Femur (tissue), 1 donor: ENCODE measurements at regions not wholly inside any gene's neighbourhood (a gene's known extent, or its start where the extent isn't known, plus 50 kb on each side); places are given as distances from the start of the nearest gene placed in this dataset.
A peak's percentile ranks its signal among the peaks of the same experiment; 100 is the strongest.
"Not testable (repeated sequence)": the region's sequence is repeated elsewhere in the genome, so short reads cannot be mapped to it uniquely, and the experiment has no call there.

ENCODE experiments used
- DNase-seq: peaks from one replicate; pipeline ENCODE4 v3.0.0-alpha.2; 2017

DNA sequence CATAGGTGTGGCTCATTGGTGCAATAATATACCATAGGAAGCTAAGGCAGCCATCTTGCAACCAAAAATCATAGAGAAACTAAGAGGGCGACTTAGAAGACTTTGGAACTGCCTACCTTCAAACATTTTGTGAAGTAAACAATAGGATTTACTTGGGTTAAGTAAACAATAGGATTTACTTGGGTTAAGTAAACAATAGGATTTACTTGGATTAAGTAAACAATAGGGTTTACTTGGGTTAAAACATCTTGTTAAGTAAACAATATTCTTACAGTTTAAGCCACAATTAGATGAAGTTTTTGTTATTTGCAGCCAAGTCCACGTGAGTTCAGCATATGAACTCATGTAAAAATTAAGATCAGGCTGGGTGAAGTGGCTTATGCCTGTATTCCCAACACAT lies 722.4 kb upstream of the AUTS2 start:
- no peak for DNase-seq

DNA sequence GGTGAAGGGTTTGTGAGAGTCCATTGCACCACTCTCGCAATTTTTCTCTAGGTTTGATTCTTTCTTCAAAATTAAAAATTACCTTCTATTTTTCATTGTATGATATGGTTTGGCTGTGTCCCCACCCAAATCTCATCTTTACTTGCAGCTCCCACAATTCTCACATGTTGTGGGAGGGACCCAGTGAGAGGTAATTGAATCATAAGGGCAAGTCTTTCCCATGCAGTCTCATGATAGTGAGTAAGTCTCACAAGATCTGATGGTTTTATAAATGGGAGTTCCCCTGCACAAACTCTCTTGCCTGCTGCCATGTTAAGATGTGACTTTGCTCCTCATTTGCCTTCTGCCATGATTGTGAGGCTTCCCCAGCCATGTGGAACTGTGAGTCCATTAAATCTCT lies 711.2 kb upstream of the AUTS2 start:
- not testable (repeated sequence) for DNase-seq

DNA sequence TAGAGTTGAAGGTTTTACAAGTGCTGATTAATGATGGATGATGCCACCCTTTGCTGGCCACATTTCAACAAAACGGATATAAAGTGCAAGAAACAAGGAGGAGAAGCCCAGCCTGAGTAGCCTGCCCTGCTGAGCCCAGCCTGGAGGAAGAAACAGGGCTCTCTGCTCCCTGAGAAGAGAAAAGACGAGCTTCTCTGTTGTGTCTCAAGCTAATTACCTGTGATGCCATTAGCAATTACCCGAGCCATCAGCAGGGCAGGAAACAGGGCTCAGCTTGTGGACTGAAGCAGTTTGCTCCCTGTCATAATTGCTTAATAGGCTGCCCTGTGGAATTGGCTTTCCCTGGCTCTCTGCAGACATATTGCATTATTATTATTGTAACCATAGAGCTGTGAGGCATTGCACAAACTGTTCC lies 709.3 kb upstream of the AUTS2 start:
- DNase-seq = no peak

DNA sequence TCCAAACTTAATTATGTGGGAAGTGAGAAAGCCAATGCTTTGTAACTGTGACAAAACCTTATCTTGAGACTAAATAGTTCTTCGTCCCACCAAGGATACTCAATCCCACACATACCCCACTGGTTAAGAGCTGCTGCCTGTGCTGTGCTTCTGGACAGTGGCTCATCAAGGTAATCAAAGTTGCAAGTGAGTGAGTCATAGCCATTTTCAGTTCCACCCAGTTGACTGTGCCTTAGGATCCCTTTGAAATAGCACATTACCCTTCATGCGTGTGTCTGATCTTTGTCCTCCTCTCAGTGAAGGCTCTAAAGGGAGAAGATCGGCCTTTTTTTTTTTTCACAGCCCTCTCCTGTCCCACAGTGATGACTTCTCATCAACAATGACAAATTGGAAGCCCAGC lies 706.0 kb upstream of the AUTS2 start:
- DNase-seq = no peak

DNA sequence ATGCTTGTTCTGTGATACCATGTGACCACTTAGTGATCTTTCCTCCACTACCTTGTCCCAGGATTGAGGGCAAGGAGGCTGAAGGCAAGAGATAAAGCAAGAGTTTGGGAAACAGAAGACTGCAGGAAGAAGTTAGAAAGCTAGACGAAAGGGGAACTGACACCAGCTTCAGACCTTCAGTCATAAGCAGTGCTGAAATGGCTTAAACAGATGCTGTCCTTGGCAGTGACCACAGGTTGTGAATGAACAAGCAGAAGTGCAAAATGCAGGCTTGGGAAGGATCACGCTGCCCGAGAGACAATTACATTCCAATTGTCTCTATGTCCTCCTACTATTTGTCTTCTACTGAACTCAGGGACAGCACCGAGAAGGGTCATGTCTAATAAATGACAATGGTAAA lies 704.9 kb upstream of the AUTS2 start:
- peak; percentile 76 for DNase-seq

DNA sequence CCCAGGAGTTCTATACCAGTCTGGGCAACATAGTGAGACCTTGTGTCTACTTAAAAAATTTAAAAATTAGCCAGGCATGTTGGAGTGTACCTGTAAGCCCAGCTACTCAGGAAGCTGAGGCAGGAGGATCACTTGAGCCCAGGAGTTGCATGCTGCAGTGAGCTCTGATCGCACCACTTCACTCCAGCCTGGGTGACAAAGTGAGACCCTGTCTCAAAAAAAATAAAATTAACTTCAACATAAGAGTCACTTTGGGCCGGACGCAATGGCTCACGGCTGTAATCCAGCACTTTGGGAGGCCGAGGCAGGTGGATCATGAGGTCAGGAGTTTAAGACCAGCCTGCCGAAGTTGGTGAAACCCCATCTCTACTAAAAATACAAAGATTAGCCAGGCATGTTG lies 699.1 kb upstream of the AUTS2 start:
- DNase-seq = not testable (repeated sequence)

DNA sequence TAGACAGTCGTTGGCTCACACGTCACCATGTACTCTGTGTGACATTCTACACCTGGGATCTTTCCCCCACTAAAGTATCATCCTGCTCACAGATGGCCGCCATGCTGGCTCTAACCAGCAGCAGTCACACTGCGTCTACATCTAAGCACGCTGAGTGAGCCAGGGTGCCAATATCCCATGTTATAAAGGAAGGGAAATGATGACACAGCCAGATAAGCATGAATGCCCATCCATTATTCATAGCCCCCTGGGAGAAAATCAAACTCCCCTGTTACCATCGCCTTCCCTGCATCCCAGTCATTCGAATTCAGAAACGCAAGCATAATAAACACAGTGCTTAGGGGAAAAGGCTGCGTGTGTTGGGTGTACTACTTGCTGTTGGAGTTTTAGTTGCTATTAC lies 698.2 kb upstream of the AUTS2 start:
- no peak for DNase-seq

DNA sequence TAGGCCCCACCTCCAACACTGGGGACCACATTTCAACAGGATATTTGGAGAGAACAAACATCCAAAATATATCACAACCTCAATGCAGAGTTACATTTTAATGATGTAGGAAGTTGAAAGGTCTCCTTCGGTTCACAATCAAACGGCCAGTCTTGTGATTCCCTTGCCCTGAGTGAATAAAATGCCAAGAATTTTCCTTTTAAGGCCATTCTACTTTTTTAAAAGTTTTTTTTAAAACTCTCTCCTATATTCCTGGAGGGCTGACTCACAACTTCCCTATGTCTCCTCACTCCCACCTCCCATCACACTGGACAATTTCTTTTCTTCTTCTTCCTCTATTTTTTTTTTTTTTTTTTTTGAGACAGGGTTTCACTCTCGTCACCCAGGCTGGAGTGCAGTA lies 693.6 kb upstream of the AUTS2 start:
- no peak for DNase-seq

DNA sequence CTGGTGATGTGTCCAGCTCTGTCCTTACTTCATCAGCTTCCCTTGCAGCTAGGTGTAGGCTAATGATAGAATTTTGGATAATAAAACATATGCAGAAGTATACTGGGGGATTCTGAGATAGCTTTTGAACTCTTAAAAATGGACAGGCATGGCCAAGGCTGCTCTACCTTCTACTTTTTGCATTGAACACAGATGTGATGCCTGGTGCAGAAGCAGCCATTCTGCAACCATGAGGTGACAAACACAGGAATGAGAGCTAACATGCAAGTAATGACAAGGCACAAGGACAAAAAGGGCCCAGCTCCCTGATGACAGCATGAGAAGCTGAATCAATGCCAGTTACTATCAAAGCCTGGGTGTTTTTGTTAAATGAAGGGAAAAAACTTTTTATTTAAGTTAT lies 686.5 kb upstream of the AUTS2 start:
- DNase-seq = no peak

DNA sequence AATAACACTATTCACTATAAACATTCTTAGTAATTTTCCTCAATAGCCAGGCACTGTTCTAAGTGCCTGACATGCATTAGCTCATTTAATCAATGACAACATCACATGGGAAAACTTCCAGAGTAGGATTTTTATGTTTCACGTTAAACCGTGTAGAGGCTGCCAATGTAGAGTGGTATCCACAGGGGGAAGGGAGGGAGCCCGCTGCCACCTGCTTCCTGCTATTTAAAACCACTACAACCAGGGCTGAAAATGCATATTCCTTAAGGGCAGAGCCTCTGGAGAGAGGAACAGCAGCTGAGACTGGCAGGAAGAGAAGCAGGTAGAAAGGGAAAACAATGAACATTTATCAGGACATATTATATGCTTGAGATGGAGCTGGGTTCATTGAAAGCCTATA lies 684.3 kb upstream of the AUTS2 start:
- DNase-seq = no peak

DNA sequence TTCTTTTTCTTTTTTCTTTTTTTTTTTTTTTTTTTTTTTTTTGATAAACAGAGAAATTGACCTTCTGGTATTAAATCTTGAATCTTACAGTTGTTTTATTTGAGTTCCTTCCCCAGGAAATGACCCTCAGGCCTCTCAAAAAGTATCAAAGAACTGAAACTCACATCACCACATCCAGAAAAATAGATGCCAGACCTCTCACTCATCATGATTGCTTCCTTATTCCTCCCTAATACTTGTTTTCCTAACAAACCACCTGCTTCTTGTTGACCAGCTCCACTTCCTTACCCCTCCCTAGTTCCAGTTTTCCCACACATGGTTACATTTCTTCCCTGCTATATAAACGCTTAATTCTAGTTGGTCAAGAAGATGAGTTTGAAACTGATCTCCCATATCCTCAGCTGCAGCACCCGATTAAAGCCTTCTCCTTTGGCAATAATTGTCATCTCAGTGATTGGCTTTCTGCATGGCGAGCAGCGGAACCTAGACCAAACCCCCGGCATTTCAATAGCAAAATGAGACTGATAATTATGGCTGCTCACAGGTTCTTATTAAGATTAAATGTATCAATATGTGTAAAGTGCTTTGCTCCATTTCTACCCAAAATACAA lies 681.1 kb upstream of the AUTS2 start:
- DNase-seq = no peak

DNA sequence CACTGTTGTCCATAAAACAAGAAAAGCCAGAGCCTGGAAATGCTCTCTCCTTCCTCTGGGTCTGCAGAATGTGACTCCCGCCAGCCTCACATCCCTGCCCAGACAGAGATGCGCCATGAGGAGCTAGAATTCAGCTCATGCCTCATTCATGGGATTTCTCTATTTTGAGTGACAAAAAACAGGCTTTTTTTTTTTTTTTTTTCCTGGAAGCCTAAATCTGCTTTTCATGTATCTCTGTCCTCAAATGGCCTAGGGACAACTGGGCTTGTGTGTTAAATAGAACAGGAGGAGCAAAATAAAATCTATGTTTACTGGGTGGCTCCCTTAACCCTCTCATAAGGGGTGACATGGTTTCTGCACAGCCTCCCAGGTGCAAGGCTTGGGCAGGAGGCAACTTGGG lies 679.7 kb upstream of the AUTS2 start:
- DNase-seq = no peak

DNA sequence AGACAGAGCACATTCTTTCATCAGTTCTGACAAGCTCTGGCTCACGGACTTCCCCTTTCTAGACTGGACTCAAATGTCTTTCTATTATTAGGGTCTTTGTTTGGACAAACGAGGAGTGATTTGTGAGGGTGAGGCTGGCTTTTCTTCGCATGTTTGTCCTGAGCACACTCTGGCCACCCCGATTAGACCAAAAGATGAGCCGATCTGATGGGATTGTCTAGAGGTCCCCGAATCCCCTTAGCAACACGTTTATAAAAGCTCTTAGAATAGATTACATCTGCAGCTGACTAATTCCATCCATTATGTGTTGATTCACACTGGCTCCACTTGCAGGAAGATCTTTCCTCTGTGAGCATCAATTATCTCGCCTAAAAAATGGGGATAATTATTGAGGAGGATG lies 675.4 kb upstream of the AUTS2 start:
- no peak for DNase-seq

DNA sequence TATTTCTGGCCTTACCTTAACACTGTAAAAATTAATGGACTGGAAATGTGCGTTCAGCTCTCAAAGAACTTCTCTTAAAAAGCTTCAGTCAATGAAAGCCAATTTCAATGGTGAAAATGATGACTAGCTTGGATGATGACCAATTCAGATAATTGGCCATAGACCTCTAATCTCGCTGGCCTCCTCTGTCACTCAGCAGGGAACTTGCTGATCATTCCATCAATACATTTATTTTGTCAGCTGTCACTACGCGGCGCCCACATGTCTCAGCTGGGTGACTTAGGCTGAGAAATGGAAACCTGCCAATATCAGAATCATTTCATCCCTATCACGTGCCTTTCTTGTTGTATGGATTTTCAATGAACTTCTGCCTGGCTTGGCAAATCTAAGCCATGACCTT lies 673.0 kb upstream of the AUTS2 start:
- DNase-seq = no peak

DNA sequence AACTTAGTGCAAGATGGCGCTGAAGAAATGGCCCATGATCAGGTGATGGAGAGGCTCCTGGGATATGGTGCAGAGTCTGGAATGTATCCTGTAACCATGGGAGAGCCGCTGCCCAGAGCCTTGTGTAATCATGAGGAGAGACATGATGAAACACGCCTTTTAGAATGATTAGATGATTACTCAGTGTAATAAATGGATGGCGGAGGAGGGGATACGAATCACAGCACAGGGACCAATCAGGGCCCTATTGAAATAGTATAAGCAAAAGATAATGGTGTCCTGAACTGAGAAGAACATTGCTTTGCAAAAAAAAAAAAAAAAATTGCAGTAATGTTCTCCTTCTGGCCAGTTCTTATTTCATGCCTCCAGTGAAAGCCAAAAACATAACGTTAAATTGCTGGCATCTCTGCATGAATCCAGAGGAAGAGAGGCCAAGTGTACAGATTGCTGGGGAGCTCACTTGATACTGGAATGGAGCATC lies 668.5 kb upstream of the AUTS2 start:
- no peak for DNase-seq

DNA sequence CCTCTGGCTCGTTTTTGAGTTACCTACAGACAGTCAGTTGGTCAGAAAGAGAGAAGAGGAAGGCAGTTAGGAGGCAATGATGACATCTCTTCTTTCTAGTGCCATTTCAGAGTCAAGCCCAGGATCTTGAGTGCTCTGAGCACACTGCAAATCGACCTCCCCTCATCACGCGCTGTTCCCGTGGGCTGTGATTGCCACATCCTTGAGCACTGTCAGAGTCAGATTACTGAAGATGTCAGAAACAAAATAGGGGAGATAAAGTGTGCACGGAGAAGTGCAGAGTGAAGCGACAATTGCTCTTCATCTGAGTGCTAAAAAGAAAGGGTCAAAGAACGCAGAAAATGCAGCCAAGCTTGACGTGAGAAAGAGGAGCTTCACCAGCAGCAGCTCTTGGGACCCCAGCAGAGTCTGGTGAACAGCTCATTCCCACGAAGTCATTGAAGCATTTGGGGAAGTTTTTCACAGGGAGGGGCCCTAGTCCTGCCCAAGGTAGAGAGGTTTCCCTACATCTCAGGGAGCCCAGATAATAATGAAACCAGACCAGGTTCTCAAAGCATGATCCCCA lies 661.7 kb upstream of the AUTS2 start:
- no peak for DNase-seq

DNA sequence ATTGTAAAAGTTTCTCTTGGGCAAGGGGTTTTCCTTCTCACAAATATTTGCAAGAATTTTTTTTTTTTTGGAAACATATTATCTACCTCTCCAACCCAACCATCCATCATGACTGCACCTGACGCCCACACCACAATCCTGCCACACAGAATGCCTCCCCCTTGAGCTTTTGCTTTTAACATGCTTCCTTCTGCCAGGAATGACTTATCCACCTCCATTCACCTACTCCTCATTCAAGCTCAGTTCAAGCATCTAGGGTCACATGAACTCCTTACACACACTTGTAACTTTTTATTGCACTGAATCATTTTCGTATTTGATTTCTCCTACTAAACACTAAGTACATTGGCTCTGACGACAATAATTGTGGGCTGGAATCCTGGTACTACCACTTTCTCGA lies 660.1 kb upstream of the AUTS2 start:
- DNase-seq = no peak

DNA sequence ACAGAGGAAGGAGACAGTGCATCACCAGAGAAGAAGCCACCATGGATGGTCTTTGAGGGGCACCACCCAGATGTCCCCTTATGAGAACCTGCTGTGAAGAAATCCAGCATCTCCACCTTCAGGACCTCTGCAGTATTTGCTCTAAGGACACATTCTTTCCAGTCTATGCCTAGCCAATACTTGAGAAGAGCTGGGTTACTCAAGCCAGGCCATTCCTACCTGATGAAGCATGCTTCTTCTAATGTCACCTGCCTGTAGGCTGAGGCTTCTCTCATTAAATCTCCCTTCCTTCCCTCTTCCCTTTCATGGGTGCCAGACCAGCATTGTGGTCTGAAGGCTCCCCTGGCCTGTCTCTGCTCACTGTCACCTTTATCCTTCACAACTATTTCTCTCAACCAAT lies 654.5 kb upstream of the AUTS2 start:
- no peak for DNase-seq

DNA sequence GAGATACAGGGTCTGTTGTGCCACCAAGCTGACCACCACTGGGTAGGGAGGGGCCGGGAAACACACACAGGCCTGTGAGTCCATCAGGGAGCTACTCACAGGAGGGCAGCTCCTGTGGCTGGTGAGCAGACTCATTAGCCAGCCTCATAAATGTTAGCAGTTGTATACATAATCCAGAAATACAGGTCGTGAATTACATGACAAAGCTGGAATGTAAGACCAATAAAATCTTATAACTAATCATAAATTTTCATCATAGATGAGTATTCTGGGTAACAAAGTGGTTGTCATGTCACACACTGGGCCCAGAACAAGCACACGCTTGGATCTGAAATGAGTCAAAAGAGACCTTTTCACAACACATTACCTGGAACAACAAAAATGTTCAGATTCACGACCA lies 642.6 kb upstream of the AUTS2 start:
- DNase-seq = no peak

DNA sequence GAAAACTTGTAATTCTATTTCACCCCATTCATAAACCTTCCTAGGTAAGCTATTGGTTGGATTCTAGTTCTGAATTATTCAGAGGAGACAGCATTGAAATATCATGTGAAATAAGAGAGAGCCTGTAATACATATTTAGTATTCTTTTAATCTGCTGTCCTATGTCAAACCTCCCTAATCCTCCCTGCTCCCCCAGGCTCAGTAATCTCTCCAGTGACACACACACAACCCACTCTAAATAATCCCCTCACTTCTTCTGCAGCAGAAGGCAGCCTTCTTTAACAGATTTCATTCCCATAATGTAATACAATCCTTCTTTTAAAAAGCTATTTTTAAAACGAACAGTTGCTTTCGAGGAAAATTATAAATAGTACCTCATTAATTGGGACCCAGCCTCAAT lies 639.7 kb upstream of the AUTS2 start:
- no peak for DNase-seq

DNA sequence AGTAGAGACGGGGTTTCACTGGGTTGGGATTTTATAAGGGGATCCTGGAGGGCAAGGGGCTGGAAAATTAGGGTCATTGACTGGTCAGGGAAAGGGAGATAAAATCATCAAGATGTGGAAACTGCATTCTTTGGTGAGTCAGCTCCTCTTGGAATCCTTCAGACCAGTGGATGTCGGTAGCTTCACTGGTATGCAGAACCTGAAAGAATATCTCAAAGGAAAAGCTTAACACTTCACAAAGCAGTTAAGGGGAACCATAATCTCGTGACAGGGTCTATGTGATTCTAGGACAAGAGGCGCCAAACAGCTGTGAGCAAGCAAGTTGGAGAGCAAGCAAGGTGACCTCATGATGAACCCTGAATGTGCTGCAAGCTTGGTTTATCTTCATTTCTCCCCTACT lies 634.7 kb upstream of the AUTS2 start:
- DNase-seq = peak; percentile 32

DNA sequence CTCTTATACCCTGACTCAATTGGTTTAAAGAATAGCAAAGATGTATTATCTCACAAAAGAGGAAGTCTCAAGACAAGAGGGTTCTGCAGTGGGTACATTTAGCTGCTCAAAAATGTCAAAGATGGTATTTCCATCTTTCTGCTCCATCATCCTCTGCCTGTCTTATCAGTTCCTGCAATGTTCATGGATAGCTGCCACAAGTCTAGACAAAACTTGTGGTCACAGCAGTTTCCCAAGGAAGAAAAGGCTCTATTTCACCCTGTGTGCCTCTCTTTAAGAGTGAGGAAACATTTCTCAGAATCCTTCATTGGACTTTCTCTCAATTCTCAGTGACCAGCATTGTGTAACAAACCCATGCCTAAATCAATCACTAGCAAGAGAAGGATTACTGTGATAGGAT lies 634.2 kb upstream of the AUTS2 start:
- DNase-seq = no peak

DNA sequence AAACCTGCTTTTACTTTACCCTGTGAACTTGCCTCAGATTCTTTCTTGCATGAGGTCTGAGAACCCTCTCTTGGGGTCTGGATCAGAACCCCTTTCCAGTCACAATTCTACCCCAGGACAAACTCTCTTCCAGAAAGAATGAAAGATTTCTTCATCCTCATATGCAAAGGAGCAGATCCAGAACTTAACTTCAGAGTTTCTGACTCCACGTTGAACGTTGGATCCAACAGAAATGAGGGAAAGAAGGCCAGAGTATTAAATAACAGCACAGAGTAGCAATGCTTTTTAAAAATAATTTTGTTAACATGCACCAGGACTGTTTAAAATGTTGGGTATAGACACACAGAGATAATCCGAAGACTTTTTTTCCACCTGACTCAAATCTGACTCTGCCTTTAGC lies 632.9 kb upstream of the AUTS2 start:
- no peak for DNase-seq

DNA sequence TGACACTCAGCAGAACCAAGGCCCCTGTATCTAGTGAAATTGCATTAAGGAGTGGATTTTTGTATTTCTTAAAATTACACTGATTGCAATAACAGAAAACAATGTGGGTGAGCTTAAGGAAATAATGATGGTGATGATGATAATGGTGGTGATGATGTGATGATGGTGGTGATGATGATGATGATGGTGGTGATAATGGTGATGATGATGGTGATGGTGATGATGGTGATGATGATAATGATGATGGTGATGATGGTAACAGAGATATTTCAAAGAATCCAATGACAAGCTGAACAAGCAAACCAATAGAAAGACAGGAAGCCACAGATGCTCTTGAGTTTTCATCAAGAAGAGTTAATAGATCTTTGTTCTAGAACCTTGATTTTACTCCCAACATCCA lies 630.7 kb upstream of the AUTS2 start:
- DNase-seq = no peak

DNA sequence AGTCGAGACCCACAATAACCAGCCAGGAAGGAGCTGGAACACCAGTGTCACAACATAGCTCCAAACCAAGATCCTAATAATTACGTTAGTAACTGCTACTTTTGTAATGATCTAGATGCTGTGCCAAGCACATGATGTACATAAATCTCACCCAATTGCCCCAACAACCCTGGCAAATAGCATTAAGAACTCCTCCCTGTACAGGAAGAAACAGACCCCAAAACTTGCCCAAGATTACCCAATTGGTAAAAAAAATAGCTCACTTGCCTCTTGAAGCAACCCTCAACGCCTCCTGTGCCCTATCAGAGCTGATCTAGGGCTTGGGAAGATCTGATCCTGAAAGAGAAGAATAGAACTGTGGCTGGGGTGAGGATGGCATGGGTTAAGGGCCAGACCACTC lies 628.7 kb upstream of the AUTS2 start:
- DNase-seq = no peak
